Hypothalamus (tissue), 51 donors: ENCODE measurements at regions not wholly inside any gene's neighbourhood (a gene's known extent, or its start where the extent isn't known, plus 50 kb on each side); places are given as distances from the start of the nearest gene placed in this dataset.
"Not testable (repeated sequence)": the region's sequence is repeated elsewhere in the genome, so short reads cannot be mapped to it uniquely, and the experiment has no call there.

Experiments used
- DNase-seq, 51 donors: peaks; one replicate each; lab custom pipeline; 2025; lab: John Stamatoyannopoulos, UW

DNA sequence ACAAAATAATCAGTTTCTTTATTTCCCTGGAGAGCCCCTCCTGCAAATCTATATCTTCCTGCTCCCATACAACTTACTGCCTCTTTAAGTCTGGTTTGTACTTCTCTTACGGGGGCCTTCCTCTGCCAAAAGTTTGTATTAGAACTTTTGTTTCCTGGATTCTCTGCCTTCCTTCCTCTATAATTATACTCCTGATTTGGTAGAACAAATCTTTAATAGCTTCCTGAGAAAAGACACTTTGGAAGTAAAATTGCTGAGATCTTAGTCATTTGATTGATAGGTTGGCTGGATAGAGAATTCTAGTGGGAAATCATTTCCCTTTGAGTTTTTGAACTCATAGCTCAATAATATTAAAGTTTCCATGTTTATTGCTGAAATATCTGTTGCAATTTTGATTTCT is 499.2 kb downstream of the RAB38 start:
- DNase-seq, result no peak

GRCh38 chr11:87666730-87667129 is 508.5 kb downstream of the RAB38 start:
- DNase-seq, result no peak

GRCh38 chr11:87662287-87662686 is 513.0 kb downstream of the RAB38 start:
- no peak for DNase-seq

GRCh38 chr11:87660926-87661660 is 514.1 kb downstream of the RAB38 start:
- DNase-seq, result peak in 1 of 51 donors; percentile 24

DNA sequence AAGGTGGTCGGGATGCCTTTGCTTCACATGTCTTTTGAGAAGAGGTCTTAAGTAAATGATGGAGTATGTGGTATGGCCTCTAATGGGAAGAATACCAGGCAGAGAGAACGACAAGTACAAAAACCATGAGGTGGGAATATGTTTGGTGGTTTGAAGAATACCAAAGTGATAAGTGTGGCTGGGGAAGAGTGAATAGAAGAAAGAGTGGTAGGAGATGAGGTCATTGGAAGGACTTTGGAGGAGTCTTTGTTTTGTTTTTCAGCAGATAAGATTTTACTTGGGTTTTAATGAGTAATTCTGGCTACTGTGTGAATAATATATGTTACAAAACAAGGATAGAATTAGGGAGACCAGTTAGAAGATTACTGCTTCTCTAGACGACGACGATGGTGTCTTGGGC is 515.4 kb downstream of the RAB38 start:
- no peak for DNase-seq

GRCh38 chr11:87645626-87646025 is 529.6 kb downstream of the RAB38 start:
- DNase-seq, result no peak

GRCh38 chr11:87639753-87640364 is 535.4 kb downstream of the RAB38 start:
- DNase-seq, result no peak

DNA sequence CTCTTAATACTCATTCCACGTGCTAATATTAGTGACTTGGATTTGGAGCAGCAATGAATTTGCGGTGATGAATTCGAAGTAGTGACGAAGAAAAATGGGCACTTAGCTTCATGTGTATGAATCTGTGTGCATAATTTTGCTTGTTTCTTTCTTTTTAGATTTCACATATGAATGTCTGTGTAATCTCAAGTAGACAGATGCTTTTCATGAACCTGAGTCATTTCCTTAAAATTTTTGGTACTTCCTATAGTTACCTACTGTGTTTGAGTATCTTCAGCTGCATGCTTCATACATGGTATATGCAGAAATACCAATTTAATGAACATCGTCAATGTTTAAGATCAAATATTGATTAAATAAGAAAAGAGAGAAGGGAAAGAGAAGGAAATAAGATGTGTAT is 540.2 kb downstream of the RAB38 start:
- DNase-seq, result no peak

DNA sequence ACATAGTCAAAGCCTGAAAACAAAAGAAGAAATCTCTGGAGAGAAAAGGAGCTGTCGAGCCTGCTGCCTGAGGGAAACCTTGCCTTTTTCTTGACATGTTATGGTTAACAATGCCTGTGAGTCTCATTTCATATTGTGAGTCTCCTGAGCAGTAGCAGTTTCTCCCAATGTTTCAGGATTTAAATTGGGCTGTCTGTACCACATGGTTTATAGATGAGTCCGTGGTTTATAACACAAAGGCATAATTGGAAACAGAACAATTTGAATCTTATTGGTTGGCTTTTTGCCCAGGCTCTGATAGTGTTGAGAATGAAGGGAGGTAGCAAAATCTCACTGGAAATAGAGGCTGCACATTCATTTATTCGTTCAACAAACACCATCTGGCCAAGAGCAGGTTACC is 540.9 kb downstream of the RAB38 start:
- no peak for DNase-seq

DNA sequence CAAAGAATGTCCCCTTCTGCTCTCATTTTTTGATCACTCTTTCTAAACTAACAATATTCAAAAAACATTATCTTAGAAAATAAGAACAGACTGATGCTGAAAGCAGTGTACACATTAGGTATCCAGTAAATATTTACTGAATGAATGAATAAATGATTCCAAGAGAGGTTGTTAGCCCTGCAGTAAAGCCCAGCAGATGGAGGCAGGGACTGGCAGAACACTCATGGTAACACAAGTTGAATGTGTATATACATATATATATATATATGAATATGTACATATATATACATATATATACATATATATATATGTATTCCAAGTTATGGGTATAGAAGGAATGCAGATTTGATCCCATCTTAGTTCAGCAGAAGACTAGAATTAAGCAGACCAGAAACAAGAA is 546.3 kb downstream of the RAB38 start:
- DNase-seq, result no peak

DNA sequence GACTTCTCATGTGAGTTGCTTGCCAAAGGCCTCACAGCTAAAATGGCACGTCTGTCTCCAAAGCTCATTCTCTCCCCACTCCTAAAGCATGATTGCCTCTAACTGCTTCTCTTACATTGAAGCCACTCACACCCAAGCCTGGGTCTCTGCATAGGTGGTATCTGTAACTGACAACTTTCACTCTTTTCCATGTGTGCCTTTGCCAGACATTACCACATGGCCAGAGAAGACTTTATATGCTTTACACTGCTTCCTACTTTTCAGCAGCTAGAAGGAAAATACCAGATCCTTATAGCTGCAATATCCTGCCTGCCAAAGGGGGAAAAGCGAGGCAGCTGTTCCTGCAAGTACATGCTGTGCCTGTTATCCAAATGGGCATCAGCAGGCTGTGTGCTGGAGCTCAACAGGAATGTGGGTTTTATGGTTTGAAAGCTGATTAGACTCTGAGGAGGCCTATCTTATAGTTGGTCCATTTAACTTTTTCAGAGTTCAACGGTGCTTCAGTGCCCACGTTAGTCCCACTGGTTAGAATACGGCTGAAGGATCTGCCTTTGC is 547.1 kb downstream of the RAB38 start:
- no peak for DNase-seq

DNA sequence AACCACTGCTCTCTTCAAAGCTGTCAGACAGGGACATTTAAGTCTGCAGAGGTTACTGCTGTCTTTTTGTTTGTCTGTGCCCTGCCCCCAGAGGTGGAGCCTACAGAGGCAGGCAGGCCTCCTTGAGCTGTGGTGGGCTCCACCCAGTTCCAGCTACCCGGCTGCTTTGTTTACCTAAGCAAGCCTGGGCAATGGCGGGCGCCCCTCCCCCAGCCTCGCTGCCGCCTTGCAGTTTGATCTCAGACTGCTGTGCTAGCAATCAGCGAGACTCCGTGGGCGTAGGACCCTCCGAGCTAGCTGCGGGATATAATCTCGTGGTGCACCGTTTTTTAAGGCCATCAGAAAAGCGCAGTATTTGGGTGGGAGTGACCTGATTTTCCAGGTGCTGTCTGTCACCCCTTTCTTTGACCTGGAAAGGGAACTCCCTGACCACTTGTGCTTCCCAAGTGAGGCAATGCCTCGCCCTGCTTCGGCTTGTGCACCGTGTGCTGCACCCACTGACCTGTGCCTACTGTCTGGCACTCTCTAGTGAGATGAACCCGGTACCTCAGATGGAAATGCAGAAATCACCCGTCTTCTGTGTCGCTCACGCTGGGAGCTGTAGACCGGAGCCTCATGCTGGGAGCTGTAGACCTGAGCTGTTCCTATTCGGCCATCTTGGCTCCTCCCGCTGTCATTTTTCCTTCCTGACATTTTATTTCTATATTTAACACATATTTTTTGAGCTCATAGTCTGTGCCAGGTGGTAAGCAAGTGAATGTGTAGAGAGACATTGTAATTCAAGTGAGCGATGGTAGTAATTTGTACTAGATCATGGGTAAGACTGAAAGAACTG is 551.5 kb downstream of the RAB38 start:
- DNase-seq, result not testable (repeated sequence)

- no peak for DNase-seq
These were observed 558.7 kb downstream of the RAB38 start for GRCh38 chr11:87616511-87616910.

DNA sequence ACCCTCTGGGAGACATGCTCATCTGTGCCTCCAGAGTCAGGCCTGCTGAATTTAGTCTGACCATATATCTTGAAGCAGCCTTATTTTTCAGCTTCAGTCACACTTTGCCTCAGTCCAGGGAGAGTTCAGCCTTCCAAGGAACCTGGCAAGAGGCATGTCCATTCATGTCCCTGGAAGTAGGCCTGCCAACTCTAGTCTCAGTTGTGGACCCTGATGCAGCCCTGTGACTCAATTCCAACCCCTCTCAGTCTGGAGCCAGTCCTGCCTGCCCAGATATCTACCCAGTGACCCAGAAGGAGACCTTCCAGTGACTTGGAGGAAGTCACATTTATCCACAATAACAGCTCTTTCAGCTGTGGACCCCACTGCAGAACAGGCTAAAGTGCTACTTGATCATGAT is 566.6 kb downstream of the TMEM135 start:
- no peak for DNase-seq

DNA sequence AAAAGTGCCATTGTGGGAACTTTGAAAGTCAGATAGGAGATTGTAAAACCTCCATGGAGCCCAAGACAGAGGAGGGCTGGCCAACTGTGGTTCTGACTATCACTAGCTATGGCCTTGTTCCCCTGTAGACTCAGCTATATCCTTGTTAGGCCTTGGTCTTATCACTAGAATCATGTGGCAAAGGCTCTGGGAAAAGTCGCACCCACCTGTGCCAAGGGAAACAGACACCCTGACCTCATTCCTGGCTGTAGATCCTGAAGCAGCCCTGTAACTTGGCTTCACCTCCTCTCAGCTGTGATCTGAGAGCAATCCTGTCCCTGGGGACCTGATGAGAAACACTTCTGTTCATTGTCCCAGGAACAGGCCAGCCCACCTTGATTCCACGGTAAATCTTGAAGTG is 566.2 kb downstream of the TMEM135 start:
- no peak for DNase-seq

GRCh38 chr11:87602776-87603175 is 565.0 kb downstream of the TMEM135 start:
- DNase-seq, result no peak

GRCh38 chr11:87600938-87601337 is 563.2 kb downstream of the TMEM135 start:
- no peak for DNase-seq

DNA sequence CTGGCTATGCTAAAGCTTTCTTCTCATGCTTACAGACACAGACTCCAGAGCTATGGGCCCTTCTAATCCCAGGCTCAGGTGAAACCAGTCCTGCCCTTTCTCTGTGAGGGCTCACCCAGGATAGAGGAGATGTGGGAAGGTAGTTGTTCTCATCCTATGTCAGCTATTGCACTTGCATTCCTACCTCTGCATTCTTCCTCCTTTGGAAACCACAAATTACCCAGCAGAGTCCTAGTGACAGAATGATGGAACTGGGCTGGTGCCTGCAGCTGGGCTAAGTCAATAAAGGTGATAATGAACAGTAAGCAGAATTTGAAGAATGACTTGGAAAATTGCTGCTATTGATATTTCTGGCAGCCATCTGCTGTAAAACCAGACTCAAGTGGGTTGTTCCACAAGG is 560.0 kb downstream of the TMEM135 start:
- DNase-seq, result no peak

DNA sequence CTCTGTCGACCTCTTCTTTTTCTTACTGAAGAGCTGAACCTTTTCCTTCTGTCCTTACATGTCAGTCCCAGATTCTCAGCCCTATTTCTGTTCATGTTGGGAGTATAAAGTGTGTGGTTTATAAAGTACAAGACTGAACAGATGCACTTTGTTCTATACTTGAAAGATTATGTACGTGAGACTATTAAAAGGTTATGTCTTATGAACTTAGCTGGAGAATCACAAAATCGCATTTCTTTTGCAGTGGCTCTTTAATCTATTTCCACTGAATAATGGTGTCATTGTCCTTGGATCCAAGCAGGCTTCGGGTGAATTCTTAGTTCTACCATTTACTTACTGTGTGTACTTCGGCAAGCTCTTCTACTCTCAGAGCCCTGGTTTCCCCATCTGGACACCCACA is 558.4 kb downstream of the TMEM135 start:
- DNase-seq, result no peak

DNA sequence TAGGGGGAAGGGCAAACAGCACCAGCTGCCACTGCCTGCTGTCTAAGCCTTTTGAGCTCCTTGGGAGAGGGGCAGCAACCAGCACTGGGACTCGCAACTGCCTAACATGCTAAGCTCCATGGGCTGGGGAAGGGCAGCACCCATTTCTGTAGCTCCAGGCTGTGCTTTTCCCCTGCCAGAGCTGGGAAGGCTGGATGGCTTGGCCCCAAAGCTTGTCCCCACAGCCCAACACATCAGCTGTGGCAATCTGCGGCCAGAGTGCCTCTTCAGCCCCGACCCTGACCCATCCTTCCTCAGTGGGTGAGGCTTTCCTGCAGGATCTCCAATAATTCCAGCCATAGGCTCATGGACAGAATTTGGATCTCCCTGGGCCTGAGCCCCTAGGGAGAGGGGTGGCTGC is 551.3 kb downstream of the TMEM135 start:
- DNase-seq, result no peak

DNA sequence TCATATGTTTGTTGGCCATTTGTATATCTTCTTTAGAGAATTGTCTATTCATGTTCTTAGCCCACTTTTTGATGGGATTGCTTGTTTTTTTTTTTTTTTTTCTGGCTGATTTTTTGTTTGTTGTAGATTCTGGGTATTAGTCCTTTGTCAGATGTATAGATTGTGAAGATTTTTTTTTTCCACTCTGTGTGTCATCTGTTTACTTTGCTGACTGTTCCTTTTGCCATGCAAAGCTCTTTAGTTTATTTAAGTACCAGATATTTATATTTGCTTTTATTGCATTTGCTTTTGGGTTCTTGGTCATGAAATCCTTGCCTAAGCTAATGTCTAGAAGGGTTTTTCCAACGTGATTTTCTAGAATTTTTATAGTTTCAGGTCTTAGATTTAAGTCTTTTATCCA is 547.9 kb downstream of the TMEM135 start:
- not testable (repeated sequence) for DNase-seq
